Epithelial cell of proximal tubule (primary cell): ENCODE measurements at regions not wholly inside any gene's neighbourhood (a gene's known extent, or its start where the extent isn't known, plus 50 kb on each side); places are given as distances from the start of the nearest gene placed in this dataset.

Experiments
- DNase-seq: peaks from one replicate; pipeline ENCODE4 v3.0.0-alpha.2; 2011; ENCODE audit warnings: low read depth
- H3K4me3 ChIP-seq: 2 replicates; pipeline ENCODE4 v1.5.1; 2011; ENCODE audit warnings: low read depth, mild to moderate bottlenecking, low read length
- TF ChIP-seq, protein P1 (sequence below): conservative IDR thresholded peaks from 2 replicates; pipeline ENCODE4 v1.5.1; 2012; ENCODE audit warnings: low read depth, mild to moderate bottlenecking, low read length

DNA sequence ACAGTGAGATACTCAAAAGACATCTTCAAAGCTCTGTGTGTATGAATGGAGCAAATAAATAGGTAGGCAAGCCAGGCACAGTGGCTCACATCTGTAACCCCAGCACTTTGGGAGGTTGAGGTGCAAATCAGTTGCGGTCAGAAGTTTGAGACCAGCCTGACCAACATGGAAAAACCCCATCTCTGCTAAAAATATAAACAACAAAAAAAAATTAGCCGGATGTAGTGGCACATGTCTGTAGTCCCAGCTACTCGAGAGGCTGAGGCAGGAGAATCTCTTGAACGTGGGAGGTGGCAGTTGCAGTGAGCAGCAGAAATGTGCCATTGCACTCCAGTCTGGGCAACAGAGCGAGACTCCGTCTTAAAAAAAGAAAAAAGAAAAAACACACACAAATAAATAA, 945.1 kb upstream of the PIK3C3 start:
- no peak overlapping the region for H3K4me3 ChIP-seq
- TF ChIP-seq, protein P1, sequence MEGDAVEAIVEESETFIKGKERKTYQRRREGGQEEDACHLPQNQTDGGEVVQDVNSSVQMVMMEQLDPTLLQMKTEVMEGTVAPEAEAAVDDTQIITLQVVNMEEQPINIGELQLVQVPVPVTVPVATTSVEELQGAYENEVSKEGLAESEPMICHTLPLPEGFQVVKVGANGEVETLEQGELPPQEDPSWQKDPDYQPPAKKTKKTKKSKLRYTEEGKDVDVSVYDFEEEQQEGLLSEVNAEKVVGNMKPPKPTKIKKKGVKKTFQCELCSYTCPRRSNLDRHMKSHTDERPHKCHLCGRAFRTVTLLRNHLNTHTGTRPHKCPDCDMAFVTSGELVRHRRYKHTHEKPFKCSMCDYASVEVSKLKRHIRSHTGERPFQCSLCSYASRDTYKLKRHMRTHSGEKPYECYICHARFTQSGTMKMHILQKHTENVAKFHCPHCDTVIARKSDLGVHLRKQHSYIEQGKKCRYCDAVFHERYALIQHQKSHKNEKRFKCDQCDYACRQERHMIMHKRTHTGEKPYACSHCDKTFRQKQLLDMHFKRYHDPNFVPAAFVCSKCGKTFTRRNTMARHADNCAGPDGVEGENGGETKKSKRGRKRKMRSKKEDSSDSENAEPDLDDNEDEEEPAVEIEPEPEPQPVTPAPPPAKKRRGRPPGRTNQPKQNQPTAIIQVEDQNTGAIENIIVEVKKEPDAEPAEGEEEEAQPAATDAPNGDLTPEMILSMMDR, result no peak
- no peak for DNase-seq

DNA sequence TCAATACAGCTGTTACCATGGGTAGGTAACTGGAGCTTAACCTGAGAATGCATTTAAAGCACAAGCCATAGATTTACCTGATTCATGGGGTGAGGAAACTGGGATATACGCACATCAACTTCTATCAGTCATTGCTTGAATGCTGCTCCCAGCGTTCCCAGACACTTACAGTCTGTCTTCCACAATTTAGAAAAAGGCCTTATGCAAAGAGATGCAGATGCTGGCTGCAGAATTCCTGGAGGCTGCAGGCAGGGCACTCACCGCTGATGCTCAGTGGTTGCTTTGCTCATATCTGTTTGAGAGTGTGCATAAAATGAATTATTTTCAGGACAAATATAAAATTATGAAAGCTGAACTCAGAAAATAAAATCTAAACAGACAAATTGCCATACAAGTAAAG, 950.7 kb upstream of the PIK3C3 start:
- H3K4me3 ChIP-seq, result no peak overlapping the region
- no peak for DNase-seq
- TF ChIP-seq, protein P1, result no peak

DNA sequence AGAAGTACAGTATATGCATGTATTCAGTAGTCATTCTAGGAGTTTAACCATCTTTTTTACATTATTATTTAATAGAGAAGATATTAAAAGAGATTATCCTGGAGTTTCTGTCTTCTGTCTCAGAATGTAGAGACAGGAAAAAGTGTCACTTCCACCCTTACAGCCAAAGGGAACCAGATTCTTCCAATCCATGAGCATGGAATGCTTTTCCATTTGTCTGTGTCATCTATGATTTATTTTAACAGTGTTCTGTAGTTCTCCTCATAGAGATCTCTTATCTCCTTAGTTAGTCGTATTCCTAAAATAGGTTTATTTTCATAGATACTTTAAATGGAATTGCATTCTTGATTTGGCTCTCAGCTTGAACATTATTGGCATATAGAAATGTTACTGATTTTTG, 959.5 kb upstream of the PIK3C3 start:
- no peak overlapping the region for H3K4me3 ChIP-seq
- TF ChIP-seq, protein P1, result no peak
- DNase-seq, result no peak

DNA sequence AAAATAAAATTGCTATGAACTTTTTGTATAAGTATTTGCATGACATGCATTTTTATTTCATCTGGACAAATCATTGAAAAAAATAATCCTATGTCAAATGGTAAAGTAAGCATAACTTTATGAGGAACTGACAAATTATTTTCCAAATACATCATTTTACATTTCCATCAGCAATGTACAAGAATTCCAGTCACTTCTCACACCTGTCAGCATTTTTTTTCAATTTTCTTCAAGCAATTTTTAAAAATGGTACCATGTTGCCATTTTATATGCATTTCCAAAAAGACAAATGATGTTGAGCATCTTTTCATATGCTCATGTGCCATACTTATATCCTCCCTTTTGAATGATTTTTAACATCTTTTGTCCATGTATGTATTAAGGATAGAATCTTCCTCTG, 961.7 kb upstream of the PIK3C3 start:
- TF ChIP-seq, protein P1, result no peak
- no peak overlapping the region for H3K4me3 ChIP-seq
- DNase-seq, result no peak

DNA sequence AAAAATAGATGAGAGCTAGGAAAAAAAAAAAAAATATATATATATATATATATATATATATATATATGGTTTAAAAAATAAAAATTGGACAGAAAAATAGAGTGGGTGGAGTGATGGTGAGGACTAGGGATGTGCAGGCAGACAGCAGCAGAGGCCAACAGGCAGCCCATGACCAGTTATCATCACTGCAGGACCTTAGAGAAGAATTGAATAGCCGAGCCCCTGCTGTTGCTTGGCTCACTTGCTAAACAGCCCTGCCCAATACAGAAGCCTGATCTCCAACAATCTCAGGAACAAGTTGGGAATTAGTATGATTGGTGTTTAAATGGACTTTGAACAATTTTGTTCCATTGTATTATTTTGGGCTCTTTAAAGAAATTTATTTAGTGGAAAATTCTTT, 967.5 kb upstream of the PIK3C3 start:
- no peak for DNase-seq
- no peak overlapping the region for H3K4me3 ChIP-seq
- TF ChIP-seq, protein P1, result no peak

DNA sequence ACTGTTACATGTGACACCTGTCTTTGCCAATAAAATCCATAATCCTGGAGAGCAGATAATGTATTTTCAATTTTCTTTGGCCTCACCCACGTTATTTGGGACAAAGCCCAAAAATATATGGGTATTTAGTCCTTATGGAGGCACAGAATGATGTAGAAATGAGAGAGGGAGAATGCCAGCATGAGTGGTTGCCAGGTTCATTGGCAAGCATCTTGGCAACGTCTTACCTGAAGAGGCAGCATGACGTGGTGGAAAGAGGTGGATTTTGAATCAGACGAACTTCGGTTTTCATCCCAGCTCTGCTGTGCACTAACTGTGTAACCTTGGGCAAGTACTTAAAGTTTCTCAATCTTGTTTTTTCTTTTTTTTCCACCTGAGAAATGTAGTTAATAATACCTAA, 969.6 kb upstream of the PIK3C3 start:
- TF ChIP-seq, protein P1, result no peak
- DNase-seq, result no peak
- H3K4me3 ChIP-seq, result no peak overlapping the region

DNA sequence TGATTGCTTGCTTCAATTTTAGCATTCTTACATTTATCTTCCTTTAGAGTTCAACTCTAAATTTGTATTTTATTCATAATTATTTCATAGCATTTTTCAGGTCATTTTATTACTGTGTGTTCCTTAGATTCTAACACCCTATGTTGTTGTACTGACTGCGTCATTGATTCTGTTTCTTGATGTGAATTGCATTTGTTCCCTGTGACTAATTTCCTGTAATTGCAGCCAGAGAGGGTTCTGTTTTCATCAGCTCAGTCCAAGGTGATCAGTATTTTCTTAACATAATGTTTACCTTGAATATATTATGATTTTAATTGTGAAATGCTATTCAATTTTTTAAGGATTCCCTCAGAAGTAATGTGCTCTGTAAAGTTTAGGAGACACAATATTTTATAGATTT, 970.2 kb upstream of the PIK3C3 start:
- TF ChIP-seq, protein P1, result no peak
- DNase-seq, result no peak

More for the DNA sequence above, 970.2 kb upstream of the PIK3C3 start:
- H3K4me3 ChIP-seq, result no peak overlapping the region
